ENCODE measurements at regions not wholly inside any gene's neighbourhood (a gene's known extent, or its start where the extent isn't known, plus 50 kb on each side); places are given as distances from the start of the nearest gene placed in this dataset.

DNA sequence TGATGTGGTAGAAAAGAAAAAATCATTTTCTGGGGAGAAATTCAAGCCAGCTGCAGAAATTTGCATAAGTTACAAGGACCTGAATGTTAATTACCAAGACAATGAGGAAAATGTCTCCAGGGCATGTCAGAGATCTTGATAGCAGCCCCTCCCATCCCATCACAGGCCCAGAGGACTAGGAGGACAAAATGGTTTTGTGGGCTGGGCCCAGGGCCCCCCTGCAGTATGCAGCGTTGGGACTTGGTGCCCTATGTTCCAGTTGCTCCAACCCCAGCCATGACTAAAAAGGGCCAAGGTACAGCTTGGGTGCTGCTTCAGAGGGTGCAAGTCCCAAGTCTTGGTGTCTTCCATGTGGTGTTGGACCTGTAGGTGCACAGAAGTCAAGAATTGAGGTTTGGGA, 76.6 kb upstream of the SOX1 start:
- Histone ChIP-seq H3K36me3 (no peaks in the 10 kb centered on the region), H3K9me3 (no peaks in the 10 kb centered on the region), H3K4me1 (no peaks in the 10 kb centered on the region), H3K27me3 (peaks cover 14% of the 10 kb centered on the region), H3K4me3 (ENCODE audit: low read depth, low read length) (no peak overlapping the region)
- DNase-seq = no peak
- TF ChIP-seq, protein P1, sequence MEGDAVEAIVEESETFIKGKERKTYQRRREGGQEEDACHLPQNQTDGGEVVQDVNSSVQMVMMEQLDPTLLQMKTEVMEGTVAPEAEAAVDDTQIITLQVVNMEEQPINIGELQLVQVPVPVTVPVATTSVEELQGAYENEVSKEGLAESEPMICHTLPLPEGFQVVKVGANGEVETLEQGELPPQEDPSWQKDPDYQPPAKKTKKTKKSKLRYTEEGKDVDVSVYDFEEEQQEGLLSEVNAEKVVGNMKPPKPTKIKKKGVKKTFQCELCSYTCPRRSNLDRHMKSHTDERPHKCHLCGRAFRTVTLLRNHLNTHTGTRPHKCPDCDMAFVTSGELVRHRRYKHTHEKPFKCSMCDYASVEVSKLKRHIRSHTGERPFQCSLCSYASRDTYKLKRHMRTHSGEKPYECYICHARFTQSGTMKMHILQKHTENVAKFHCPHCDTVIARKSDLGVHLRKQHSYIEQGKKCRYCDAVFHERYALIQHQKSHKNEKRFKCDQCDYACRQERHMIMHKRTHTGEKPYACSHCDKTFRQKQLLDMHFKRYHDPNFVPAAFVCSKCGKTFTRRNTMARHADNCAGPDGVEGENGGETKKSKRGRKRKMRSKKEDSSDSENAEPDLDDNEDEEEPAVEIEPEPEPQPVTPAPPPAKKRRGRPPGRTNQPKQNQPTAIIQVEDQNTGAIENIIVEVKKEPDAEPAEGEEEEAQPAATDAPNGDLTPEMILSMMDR (IDR thresholded peaks at IDR 0.05; ENCODE audit: low read depth, low read length) = no peak

DNA sequence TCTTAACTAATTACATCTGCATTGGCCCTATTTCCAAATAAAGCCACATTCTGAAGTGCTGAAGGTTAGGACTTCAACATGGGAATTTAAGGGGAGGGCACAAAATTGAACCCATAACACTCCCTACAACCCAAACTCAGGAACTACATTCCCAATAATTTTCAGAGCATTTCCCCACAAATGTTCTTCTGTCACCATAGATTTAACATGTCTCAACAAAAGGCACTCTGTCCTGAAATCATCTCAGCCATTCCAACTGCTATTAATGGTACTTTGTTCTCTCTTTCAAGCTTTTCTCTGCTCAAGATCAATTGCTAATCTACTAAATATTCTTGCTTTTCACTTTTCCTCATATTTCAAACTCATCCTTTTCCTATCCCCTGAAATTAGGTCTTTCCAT, 74.0 kb upstream of the SOX1 start:
- H3K27me3 ChIP-seq = peaks cover 19% of the 10 kb centered on the region
- no peak overlapping the region for H3K4me3 ChIP-seq (ENCODE audit: low read depth, low read length)
- no peaks in the 10 kb centered on the region for H3K36me3 ChIP-seq
- H3K9me3 ChIP-seq = no peaks in the 10 kb centered on the region
- no peaks in the 10 kb centered on the region for H3K4me1 ChIP-seq
- no peak for DNase-seq
- TF ChIP-seq, protein P1 (IDR thresholded peaks at IDR 0.05; ENCODE audit: low read depth, low read length) = no peak

DNA sequence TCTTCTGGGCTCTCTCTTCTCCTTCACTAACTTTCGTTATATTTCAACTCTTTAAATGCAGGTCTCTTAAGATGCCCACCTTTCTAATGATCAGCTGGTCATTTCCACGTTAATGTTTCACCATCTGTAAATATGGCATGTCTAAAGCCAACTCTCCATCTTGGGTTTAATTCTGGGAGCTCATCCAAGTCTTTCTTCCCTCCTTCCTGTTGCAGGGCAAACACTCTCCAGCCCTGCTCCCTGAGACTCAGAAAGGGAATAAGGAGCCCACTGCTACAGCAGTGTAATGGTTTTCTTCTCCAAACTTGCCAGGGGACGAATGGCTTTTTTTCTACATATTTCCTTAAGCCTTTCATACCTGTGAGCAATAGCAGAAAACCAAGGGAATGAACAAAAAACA, 73.3 kb upstream of the SOX1 start:
- Histone ChIP-seq H3K36me3 (no peaks in the 10 kb centered on the region), H3K4me3 (ENCODE audit: low read depth, low read length) (no peak overlapping the region), H3K9me3 (no peaks in the 10 kb centered on the region), H3K4me1 (no peaks in the 10 kb centered on the region), H3K27me3 (peaks cover 27% of the 10 kb centered on the region)
- TF ChIP-seq, protein P1 (IDR thresholded peaks at IDR 0.05; ENCODE audit: low read depth, low read length) = no peak
- DNase-seq = no peak

DNA sequence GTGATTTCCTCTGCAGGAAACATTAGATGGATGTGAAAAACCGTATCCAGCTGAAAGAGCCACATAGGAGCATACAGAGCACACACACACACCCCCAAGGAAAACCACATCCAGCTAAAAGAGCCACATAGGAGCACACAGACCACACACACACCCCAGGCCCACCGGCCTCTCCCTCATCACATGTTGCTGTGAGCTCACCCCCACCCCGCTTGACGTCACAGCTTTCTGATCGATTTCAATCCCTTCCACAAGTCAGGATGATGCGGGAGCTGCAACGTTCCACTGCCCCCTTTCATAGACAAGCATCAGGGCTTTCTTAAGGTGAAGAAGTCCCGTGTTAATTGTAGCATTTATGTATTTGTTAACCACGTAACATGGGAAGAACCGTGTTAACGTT, 72.4 kb upstream of the SOX1 start:
- Histone ChIP-seq H3K27me3 (peaks cover 36% of the 10 kb centered on the region), H3K9me3 (no peaks in the 10 kb centered on the region), H3K36me3 (no peaks in the 10 kb centered on the region), H3K4me1 (no peaks in the 10 kb centered on the region), H3K4me3 (ENCODE audit: low read depth, low read length) (no peak overlapping the region)
- DNase-seq = no peak
- TF ChIP-seq, protein P1 (IDR thresholded peaks at IDR 0.05; ENCODE audit: low read depth, low read length) = no peak

DNA sequence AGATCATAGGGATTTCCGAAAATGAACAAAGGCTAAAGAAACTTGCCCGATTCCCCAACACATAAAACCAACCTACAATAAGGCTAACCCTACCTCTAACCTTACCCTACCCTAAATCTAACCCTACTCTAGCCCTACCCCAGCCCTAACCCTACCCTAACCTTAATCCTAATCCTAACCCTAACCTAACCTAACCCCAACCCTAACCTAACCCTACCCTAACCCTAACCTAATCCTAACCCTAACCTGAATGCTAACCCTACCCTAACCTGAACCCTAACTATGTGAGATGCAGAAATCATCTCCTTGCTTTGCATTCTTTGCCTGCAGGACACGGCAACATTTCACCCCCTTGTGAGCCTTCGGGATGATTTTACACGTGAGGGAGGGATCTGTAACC, 67.6 kb upstream of the SOX1 start:
- Histone ChIP-seq H3K4me1 (no peaks in the 10 kb centered on the region), H3K27me3 (peaks cover 65% of the 10 kb centered on the region), H3K4me3 (ENCODE audit: low read depth, low read length) (no peak overlapping the region), H3K9me3 (no peaks in the 10 kb centered on the region), H3K36me3 (no peaks in the 10 kb centered on the region)
- TF ChIP-seq, protein P1 (IDR thresholded peaks at IDR 0.05; ENCODE audit: low read depth, low read length) = no peak
- no peak for DNase-seq

DNA sequence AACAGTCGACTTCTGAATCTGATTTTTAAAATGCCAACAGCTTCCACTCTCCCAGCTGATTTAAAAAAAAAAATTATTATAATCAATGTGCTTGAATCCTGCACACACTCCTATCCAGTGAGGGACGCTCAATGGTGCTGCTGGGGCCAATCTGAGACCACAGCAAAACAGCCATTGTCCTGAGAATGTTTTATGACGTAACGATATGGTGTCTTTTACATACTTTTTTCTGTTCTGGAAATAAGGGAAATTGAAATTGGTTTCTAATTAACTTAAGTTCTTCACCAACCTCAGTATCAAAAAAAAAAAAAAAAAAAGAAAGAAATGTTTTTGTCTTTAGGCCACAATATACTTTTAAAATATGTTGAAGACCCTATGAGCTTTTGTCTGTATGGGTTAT, 66.1 kb upstream of the SOX1 start:
- Histone ChIP-seq H3K27me3 (peaks cover 61% of the 10 kb centered on the region), H3K4me1 (no peaks in the 10 kb centered on the region), H3K36me3 (no peaks in the 10 kb centered on the region), H3K9me3 (no peaks in the 10 kb centered on the region), H3K4me3 (ENCODE audit: low read depth, low read length) (no peak overlapping the region)
- DNase-seq = no peak
- TF ChIP-seq, protein P1 (IDR thresholded peaks at IDR 0.05; ENCODE audit: low read depth, low read length) = no peak

All from BE2C (cell line).